Hepatocyte (in vitro differentiated cells): ENCODE measurements at regions not wholly inside any gene's neighbourhood (a gene's known extent, or its start where the extent isn't known, plus 50 kb on each side); places are given as distances from the start of the nearest gene placed in this dataset.

Source experiments
- DNase-seq: peaks from one replicate; pipeline ENCODE4 v3.0.0-alpha.2; 2016; ENCODE audit warnings: low spot score
- H2AFZ ChIP-seq: fragments of 200-600 bp; sonication (generic); 2 replicates; pipeline ENCODE4 v1.6.0; 2016; ENCODE audit warnings: antibody characterized with exemption, mild to moderate bottlenecking
- H3K27ac ChIP-seq: fragments of 200-600 bp; sonication (generic); 2 replicates; pipeline ENCODE4 v1.5.1; 2016; ENCODE audit warnings: mild to moderate bottlenecking
- H3K27me3 ChIP-seq: fragments of 200-600 bp; sonication (generic); 2 replicates; pipeline ENCODE4 v1.6.1; 2016
- H3K36me3 ChIP-seq: fragments of 200-600 bp; sonication (generic); replicated peaks from 2 replicates; pipeline ENCODE4 v1.5.1; 2016; ENCODE audit warnings: low read depth; ENCODE audit not compliant: insufficient read depth
- H3K4me1 ChIP-seq: fragments of 200-600 bp; sonication (generic); 2 replicates; pipeline ENCODE4 v1.5.1; 2016; ENCODE audit warnings: mild to moderate bottlenecking, moderate library complexity; ENCODE audit not compliant: insufficient read depth
- H3K4me2 ChIP-seq: fragments of 200-600 bp; sonication (generic); 2 replicates; pipeline ENCODE4 v1.6.0; 2016
- H3K4me3 ChIP-seq: fragments of 200-600 bp; sonication (generic); 2 replicates; pipeline ENCODE4 v1.5.1; 2016; ENCODE audit warnings: mild to moderate bottlenecking
- H3K79me2 ChIP-seq: fragments of 200-600 bp; sonication (generic); 2 replicates; pipeline ENCODE4 v1.6.0; 2017; ENCODE audit warnings: mild to moderate bottlenecking
- H3K9me2 ChIP-seq: fragments of 200-600 bp; sonication (generic); replicated peaks from 2 replicates; pipeline ENCODE4 v1.6.0; 2017; ENCODE audit warnings: mild to moderate bottlenecking; ENCODE audit not compliant: insufficient read depth
- H3K9me3 ChIP-seq: fragments of 200-600 bp; sonication (generic); 2 replicates; pipeline ENCODE4 v1.5.1; 2016; ENCODE audit warnings: low read depth, mild to moderate bottlenecking
- H4K20me1 ChIP-seq: fragments of 200-600 bp; sonication (generic); 2 replicates; pipeline ENCODE4 v1.6.0; 2016; ENCODE audit warnings: mild to moderate bottlenecking; ENCODE audit not compliant: insufficient read depth, poor library complexity, severe bottlenecking
- EZH2 ChIP-seq: fragments of 200-600 bp; sonication (generic); IDR thresholded peaks from 2 replicates; pipeline ENCODE4 v1.6.1; 2016; ENCODE audit warnings: antibody characterized with exemption, mild to moderate bottlenecking, borderline replicate concordance
- EZH2phosphoT487 ChIP-seq: fragments of 200-600 bp; sonication (generic); IDR thresholded peaks from one replicate; pipeline ENCODE4 v1.6.1; 2018; ENCODE audit warnings: antibody characterized with exemption, mild to moderate bottlenecking, low read depth, moderate library complexity; ENCODE audit not compliant: unreplicated experiment, severe bottlenecking
- WGBS: methylation state at CpG from one replicate; pipeline ENCODE4 v1.1.6; 2016; ENCODE audit warnings: low lambda C conversion rate; ENCODE audit errors: missing lambda C conversion rate; 5-methylcytosine and 5-hydroxymethylcytosine counted together
- TF ChIP-seq, protein P1 (sequence below): fragments of 200-600 bp; sonication (generic); IDR thresholded peaks from 2 replicates; pipeline ENCODE4 v1.5.1; 2016; ENCODE audit warnings: antibody characterized with exemption, mild to moderate bottlenecking; ENCODE audit not compliant: poor library complexity

DNA sequence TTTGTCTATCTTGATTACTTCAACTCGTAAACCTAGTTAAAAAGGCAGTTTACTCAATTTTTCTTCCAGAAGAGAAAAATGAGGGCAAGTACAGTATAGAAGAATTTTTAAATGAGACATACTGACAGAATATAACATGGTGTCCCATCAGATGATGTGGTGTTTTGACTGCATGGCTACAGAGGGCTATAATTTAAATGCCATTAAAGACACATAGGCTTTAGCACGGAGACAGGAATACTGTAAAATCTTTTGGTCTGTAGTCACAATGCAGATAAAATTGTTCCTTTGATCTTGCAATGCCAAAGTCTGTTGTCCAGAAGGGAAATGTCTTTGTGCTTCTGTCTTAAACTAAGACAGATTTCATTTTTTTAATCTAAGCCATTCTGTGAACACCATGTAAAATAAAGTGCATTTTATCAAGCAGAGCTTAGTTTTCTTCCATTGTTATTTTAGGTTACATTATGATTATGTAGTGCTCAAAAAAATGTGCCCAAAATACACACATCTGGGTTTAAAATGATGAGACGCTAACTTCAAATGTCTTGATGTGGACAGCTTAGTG lies 249.6 kb downstream of the PTPRC start:
- Histone ChIP-seq H3K9me2 (no peaks in the 10 kb centered on the region), H4K20me1 (no peaks in the 10 kb centered on the region), H3K4me1 (peaks cover 3% of the 10 kb centered on the region), H3K79me2 (peaks cover 15% of the 10 kb centered on the region), H3K4me3 (no peak overlapping the region), H3K27me3 (no peaks in the 10 kb centered on the region), H3K27ac (no peak overlapping the region), H3K36me3 (no peaks in the 10 kb centered on the region), H3K4me2 (no peak overlapping the region), H2AFZ (no peak overlapping the region), H3K9me3 (no peaks in the 10 kb centered on the region)
- TF ChIP-seq EZH2phosphoT487 = no peak
- TF ChIP-seq, protein P1, sequence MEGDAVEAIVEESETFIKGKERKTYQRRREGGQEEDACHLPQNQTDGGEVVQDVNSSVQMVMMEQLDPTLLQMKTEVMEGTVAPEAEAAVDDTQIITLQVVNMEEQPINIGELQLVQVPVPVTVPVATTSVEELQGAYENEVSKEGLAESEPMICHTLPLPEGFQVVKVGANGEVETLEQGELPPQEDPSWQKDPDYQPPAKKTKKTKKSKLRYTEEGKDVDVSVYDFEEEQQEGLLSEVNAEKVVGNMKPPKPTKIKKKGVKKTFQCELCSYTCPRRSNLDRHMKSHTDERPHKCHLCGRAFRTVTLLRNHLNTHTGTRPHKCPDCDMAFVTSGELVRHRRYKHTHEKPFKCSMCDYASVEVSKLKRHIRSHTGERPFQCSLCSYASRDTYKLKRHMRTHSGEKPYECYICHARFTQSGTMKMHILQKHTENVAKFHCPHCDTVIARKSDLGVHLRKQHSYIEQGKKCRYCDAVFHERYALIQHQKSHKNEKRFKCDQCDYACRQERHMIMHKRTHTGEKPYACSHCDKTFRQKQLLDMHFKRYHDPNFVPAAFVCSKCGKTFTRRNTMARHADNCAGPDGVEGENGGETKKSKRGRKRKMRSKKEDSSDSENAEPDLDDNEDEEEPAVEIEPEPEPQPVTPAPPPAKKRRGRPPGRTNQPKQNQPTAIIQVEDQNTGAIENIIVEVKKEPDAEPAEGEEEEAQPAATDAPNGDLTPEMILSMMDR = no peak
- no peak for TF ChIP-seq EZH2
- WGBS = 67% methylated on average over 3 of the region's 3 CpGs
- DNase-seq = no peak

DNA sequence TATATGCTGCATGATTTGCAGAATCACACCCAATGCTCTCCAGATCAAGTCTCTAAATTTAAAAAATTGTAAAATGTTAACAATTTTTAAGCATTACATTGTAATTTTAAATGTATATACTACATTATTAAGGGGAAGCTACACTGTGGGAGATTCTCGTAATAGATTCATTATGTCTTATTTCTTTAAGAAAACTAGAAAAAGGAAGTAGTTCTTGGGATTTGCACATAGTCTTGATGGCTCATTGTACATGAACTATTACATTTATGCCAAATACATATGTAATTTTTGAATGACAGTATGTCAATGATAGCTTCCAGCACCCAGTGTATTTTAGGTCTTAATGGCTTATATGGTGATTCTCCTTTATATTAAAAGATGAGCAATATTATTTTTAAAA lies 250.3 kb downstream of the PTPRC start:
- no peak overlapping the region for H3K27ac ChIP-seq
- no peaks in the 10 kb centered on the region for H3K9me2 ChIP-seq
- H3K36me3 ChIP-seq = no peaks in the 10 kb centered on the region
- H3K4me1 ChIP-seq = peaks cover 3% of the 10 kb centered on the region
- H2AFZ ChIP-seq = no peak overlapping the region
- DNase-seq = no peak
- no peaks in the 10 kb centered on the region for H3K27me3 ChIP-seq
- H3K4me3 ChIP-seq = no peak overlapping the region
- H3K4me2 ChIP-seq = no peak overlapping the region
- TF ChIP-seq, protein P1 = no peak
- no peak for TF ChIP-seq EZH2phosphoT487
- H3K9me3 ChIP-seq = no peaks in the 10 kb centered on the region
- peaks cover 17% of the 10 kb centered on the region for H3K79me2 ChIP-seq
- no peaks in the 10 kb centered on the region for H4K20me1 ChIP-seq
- WGBS = 90% methylated on average over 1 of the region's 1 CpG

- TF ChIP-seq, protein P1 = no peak
- TF ChIP-seq EZH2 = no peak
- TF ChIP-seq EZH2phosphoT487 = no peak
- no peaks in the 10 kb centered on the region for H4K20me1 ChIP-seq
- no peaks in the 10 kb centered on the region for H3K27me3 ChIP-seq
- H3K9me2 ChIP-seq = no peaks in the 10 kb centered on the region
- H3K4me1 ChIP-seq = peaks cover 3% of the 10 kb centered on the region
- peaks cover 17% of the 10 kb centered on the region for H3K79me2 ChIP-seq
- no peak overlapping the region for H3K27ac ChIP-seq
- H3K4me2 ChIP-seq = no peak overlapping the region
- H3K4me3 ChIP-seq = no peak overlapping the region
- no peaks in the 10 kb centered on the region for H3K36me3 ChIP-seq
- no peaks in the 10 kb centered on the region for H3K9me3 ChIP-seq
- WGBS = 76% methylated on average over 1 of the region's 1 CpG
- no peak for DNase-seq
- H2AFZ ChIP-seq = no peak overlapping the region
Measured at GRCh38 chr1:198889749-198890148, 250.9 kb downstream of the PTPRC start.
